HG03565 (cell line): ENCODE measurements at regions not wholly inside any gene's neighbourhood (a gene's known extent, or its start where the extent isn't known, plus 50 kb on each side); places are given as distances from the start of the nearest gene placed in this dataset.
"Not testable (repeated sequence)": the region's sequence is repeated elsewhere in the genome, so short reads cannot be mapped to it uniquely, and the experiment has no call there.

Experiments used
- ATAC-seq: cut with Tn5 transposase; IDR thresholded peaks from one replicate; pipeline ENCODE4 v1.9.1; 2021; ENCODE audit warnings: mild to moderate bottlenecking, moderate library complexity; ENCODE audit not compliant: unreplicated experiment

- ATAC-seq: no peak
Observed at GRCh38 chr6:121544691-121545090, 109.2 kb downstream of the GJA1 start.

GRCh38 chr6:121548131-121548530 is 112.7 kb downstream of the GJA1 start:
- ATAC-seq: no peak

GRCh38 chr6:121549736-121550135 is 114.3 kb downstream of the GJA1 start:
- no peak for ATAC-seq

GRCh38 chr6:121550491-121551010 is 115.1 kb downstream of the GJA1 start:
- no peak for ATAC-seq

- no peak for ATAC-seq
Observed at GRCh38 chr6:121555201-121555600, 119.8 kb downstream of the GJA1 start.

GRCh38 chr6:121556149-121556548 is 120.7 kb downstream of the GJA1 start:
- not testable (repeated sequence) for ATAC-seq

GRCh38 chr6:121557146-121557940 is 121.9 kb downstream of the GJA1 start:
- ATAC-seq: no peak

GRCh38 chr6:121559611-121560269 is 124.3 kb downstream of the GJA1 start:
- no peak for ATAC-seq

- no peak for ATAC-seq
Observed at GRCh38 chr6:121560476-121560875, 125.0 kb downstream of the GJA1 start.

GRCh38 chr6:121563286-121563685 is 127.8 kb downstream of the GJA1 start:
- no peak for ATAC-seq

- not testable (repeated sequence) for ATAC-seq
Observed at GRCh38 chr6:121564529-121564928, 129.1 kb downstream of the GJA1 start.

- ATAC-seq: no peak
Observed at GRCh38 chr6:121571455-121571854, 136.0 kb downstream of the GJA1 start.

GRCh38 chr6:121573481-121573880 is 138.0 kb downstream of the GJA1 start:
- no peak for ATAC-seq

- no peak for ATAC-seq
Observed at GRCh38 chr6:121578216-121578615, 142.8 kb downstream of the GJA1 start.

- ATAC-seq: no peak
Observed at GRCh38 chr6:121579478-121579877, 144.0 kb downstream of the GJA1 start.

GRCh38 chr6:121581327-121581726 is 145.9 kb downstream of the GJA1 start:
- ATAC-seq: no peak

- ATAC-seq: no peak
Observed at GRCh38 chr6:121582262-121582661, 146.8 kb downstream of the GJA1 start.

GRCh38 chr6:121584586-121585369 is 149.3 kb downstream of the GJA1 start:
- ATAC-seq: no peak

- ATAC-seq: no peak
Observed at GRCh38 chr6:121590438-121590837, 155.0 kb downstream of the GJA1 start.

GRCh38 chr6:121590916-121591315 is 155.5 kb downstream of the GJA1 start:
- ATAC-seq: no peak

GRCh38 chr6:121592261-121592935 is 157.0 kb downstream of the GJA1 start:
- no peak for ATAC-seq
